Endothelial cell (in vitro differentiated cells): ENCODE measurements at regions not wholly inside any gene's neighbourhood (a gene's known extent, or its start where the extent isn't known, plus 50 kb on each side); places are given as distances from the start of the nearest gene placed in this dataset.
"Not testable (repeated sequence)": the region's sequence is repeated elsewhere in the genome, so short reads cannot be mapped to it uniquely, and the experiment has no call there.

Source experiments
- DNase-seq: peaks from one replicate; pipeline ENCODE4 v3.0.0; 2021; ENCODE audit warnings: low spot score
- H3K27ac Mint-ChIP-seq: one replicate; pipeline ENCODE4 v1.8.0; 2021; ENCODE audit warnings: mixed read lengths, inconsistent platforms; ENCODE audit not compliant: unreplicated experiment
- H3K27me3 Mint-ChIP-seq: one replicate; pipeline ENCODE4 v1.8.0; 2021; ENCODE audit warnings: mild to moderate bottlenecking, moderate library complexity, mixed read lengths, inconsistent platforms; ENCODE audit not compliant: unreplicated experiment
- H3K36me3 Mint-ChIP-seq: one replicate; pipeline ENCODE4 v1.8.0; 2021; ENCODE audit warnings: mild to moderate bottlenecking, low read depth, mixed read lengths, inconsistent platforms; ENCODE audit not compliant: unreplicated experiment
- H3K4me1 Mint-ChIP-seq: one replicate; pipeline ENCODE4 v1.8.0; 2021; ENCODE audit warnings: mild to moderate bottlenecking, mixed read lengths, inconsistent platforms; ENCODE audit not compliant: unreplicated experiment
- H3K4me3 Mint-ChIP-seq: one replicate; pipeline ENCODE4 v1.8.0; 2021; ENCODE audit warnings: mild to moderate bottlenecking, mixed read lengths, inconsistent platforms; ENCODE audit not compliant: unreplicated experiment
- H3K9me3 Mint-ChIP-seq: one replicate; pipeline ENCODE4 v1.8.0; 2021; ENCODE audit warnings: mixed read lengths, inconsistent platforms; ENCODE audit not compliant: unreplicated experiment
- CTCF ChIP-seq: fragments of 200-600 bp; sonication (generic); IDR thresholded peaks from one replicate; pipeline ENCODE4 v1.5.0; 2021; ENCODE audit warnings: antibody characterized with exemption; ENCODE audit not compliant: unreplicated experiment

- Mint-ChIP-seq H3K4me3 (no peak overlapping the region), H3K36me3 (peaks cover under 1% of the 10 kb centered on the region), H3K27me3 (no peaks in the 10 kb centered on the region), H3K9me3 (no peaks in the 10 kb centered on the region), H3K27ac (no peak overlapping the region), H3K4me1 (no peaks in the 10 kb centered on the region)
- no peak for TF ChIP-seq CTCF
- no peak for DNase-seq
Measured at GRCh38 chr5:179461576-179461975, 88.8 kb upstream of the RUFY1 start.

- H3K9me3 Mint-ChIP-seq = peaks cover 6% of the 10 kb centered on the region
- H3K4me1 Mint-ChIP-seq = no peaks in the 10 kb centered on the region
- H3K27me3 Mint-ChIP-seq = peaks cover 4% of the 10 kb centered on the region
Measured at GRCh38 chr5:179459771-179460170, 90.6 kb upstream of the RUFY1 start.

GRCh38 chr5:179457612-179458011 lies 92.7 kb upstream of the RUFY1 start:
- peaks cover 17% of the 10 kb centered on the region for H3K9me3 Mint-ChIP-seq
- no peak overlapping the region for H3K4me3 Mint-ChIP-seq
- no peak for TF ChIP-seq CTCF
- no peak overlapping the region for H3K27ac Mint-ChIP-seq
- peaks cover 16% of the 10 kb centered on the region for H3K36me3 Mint-ChIP-seq
- H3K27me3 Mint-ChIP-seq = peaks cover 15% of the 10 kb centered on the region
- DNase-seq = no peak
- H3K4me1 Mint-ChIP-seq = no peaks in the 10 kb centered on the region

More at GRCh38 chr5:179459771-179460170, 90.6 kb upstream of the RUFY1 start:
- TF ChIP-seq CTCF = no peak
- H3K27ac Mint-ChIP-seq = no peak overlapping the region
- peaks cover 5% of the 10 kb centered on the region for H3K36me3 Mint-ChIP-seq
- DNase-seq = no peak
- H3K4me3 Mint-ChIP-seq = no peak overlapping the region

- H3K4me1 Mint-ChIP-seq, H3K4me3 Mint-ChIP-seq, DNase-seq, H3K27ac Mint-ChIP-seq: not testable (repeated sequence)
- Mint-ChIP-seq H3K36me3 (peaks cover 16% of the 10 kb centered on the region), H3K9me3 (peaks cover 17% of the 10 kb centered on the region), H3K27me3 (peaks cover 22% of the 10 kb centered on the region)
Measured at GRCh38 chr5:179456075-179456474, 94.3 kb upstream of the RUFY1 start.

- no peak for DNase-seq
- H3K27ac Mint-ChIP-seq = no peak overlapping the region
- peaks cover 22% of the 10 kb centered on the region for H3K27me3 Mint-ChIP-seq
- TF ChIP-seq CTCF = no peak
- no peaks in the 10 kb centered on the region for H3K4me1 Mint-ChIP-seq
- peaks cover 17% of the 10 kb centered on the region for H3K9me3 Mint-ChIP-seq
- H3K4me3 Mint-ChIP-seq = no peak overlapping the region
- peaks cover 16% of the 10 kb centered on the region for H3K36me3 Mint-ChIP-seq
Measured at GRCh38 chr5:179455320-179455719, 95.0 kb upstream of the RUFY1 start.

- Mint-ChIP-seq H3K27ac (no peak overlapping the region), H3K36me3 (peaks cover 16% of the 10 kb centered on the region), H3K9me3 (peaks cover 17% of the 10 kb centered on the region), H3K4me3 (no peak overlapping the region), H3K27me3 (peaks cover 22% of the 10 kb centered on the region), H3K4me1 (no peaks in the 10 kb centered on the region)
- TF ChIP-seq CTCF = no peak
- DNase-seq = no peak
Measured at GRCh38 chr5:179454356-179454755, 96.0 kb upstream of the RUFY1 start.
